Small intestine (tissue), 7 donors: ENCODE measurements at regions not wholly inside any gene's neighbourhood (a gene's known extent, or its start where the extent isn't known, plus 50 kb on each side); places are given as distances from the start of the nearest gene placed in this dataset.

ENCODE experiments used
- DNase-seq, 2 donors: peaks; one replicate each; pipeline versions ENCODE4 v3.0.0 to v3.0.0-alpha.2; 2013
- FAIRE-seq: peaks from 2 replicates; lab custom pipeline; 2012; peaks lifted over from hg19 to GRCh38; lab: Jason Lieb, UNC
- H3K27ac ChIP-seq, 3 donors: one replicate each; pipeline ENCODE4 v1.5.1; 2013; ENCODE audit warnings: low read length in 2 of 3, mild to moderate bottlenecking in 2 of 3, control low read depth in 1 of 3, inconsistent platforms in 1 of 3, low read depth in 1 of 3, moderate library complexity in 1 of 3
- H3K27me3 ChIP-seq, 3 donors: one replicate each; pipeline ENCODE4 v1.6.1; 2013; ENCODE audit warnings: low read length in 3 of 3, inconsistent platforms in 1 of 3; ENCODE audit not compliant: control insufficient read depth in 3 of 3, insufficient read depth in 3 of 3
- H3K36me3 ChIP-seq, 3 donors: one replicate each; pipeline ENCODE4 v1.6.1; 2013; ENCODE audit warnings: low read length in 3 of 3, inconsistent platforms in 1 of 3, low read depth in 1 of 3, mild to moderate bottlenecking in 1 of 3, moderate library complexity in 1 of 3; ENCODE audit not compliant: control insufficient read depth in 3 of 3, insufficient read depth in 2 of 3
- H3K4me1 ChIP-seq, 3 donors: one replicate each; pipeline ENCODE4 v1.6.1; 2013; ENCODE audit warnings: low read length in 2 of 3, inconsistent platforms in 1 of 3, low read depth in 1 of 3, mild to moderate bottlenecking in 1 of 3, moderate library complexity in 1 of 3; ENCODE audit not compliant: control insufficient read depth in 3 of 3, insufficient read depth in 2 of 3
- H3K4me3 ChIP-seq, 3 donors: one replicate each; pipeline ENCODE4 v1.5.1; 2013; ENCODE audit warnings: low read length in 3 of 3, control low read depth in 1 of 3, inconsistent platforms in 1 of 3, low read depth in 1 of 3, mild to moderate bottlenecking in 1 of 3, moderate library complexity in 1 of 3
- H3K9me3 ChIP-seq, 2 donors: one replicate each; pipeline ENCODE4 v1.6.1; 2013; ENCODE audit warnings: low read depth in 1 of 2, low read length in 1 of 2; ENCODE audit not compliant: control insufficient read depth in 2 of 2, insufficient read depth in 1 of 2
- WGBS, 3 donors: extraction: QIAGEN DNeasy Blood & Tissue Kit; methylation state at CpG; one replicate each; pipeline ENCODE4 v1.1.7; 2013; 5-methylcytosine and 5-hydroxymethylcytosine counted together
- donor health status: healthy with polysubstance abuse.
- donor health status: control.
- donor health status: control.
- donor health status: Bipolar disorder and iron deficiency.
- donor health status: healthy.

GRCh38 chr10:128517167-128517566, 390.9 kb upstream of the MKI67 start:
- H3K27me3 ChIP-seq: peaks cover 0 to 2% (median 0%) of the 10 kb centered on the region in 3 donors
- no peak overlapping the region for H3K27ac ChIP-seq
- no peak overlapping the region for H3K4me3 ChIP-seq
- H3K4me1 ChIP-seq: no peaks in the 10 kb centered on the region
- DNase-seq: no peak
- WGBS, 3 donors: 82 to 85% (median 82%) methylated on average over 11 of the region's 11 CpGs
- H3K9me3 ChIP-seq: no peaks in the 10 kb centered on the region
- no peak for FAIRE-seq
- H3K36me3 ChIP-seq: no peaks in the 10 kb centered on the region

DNA sequence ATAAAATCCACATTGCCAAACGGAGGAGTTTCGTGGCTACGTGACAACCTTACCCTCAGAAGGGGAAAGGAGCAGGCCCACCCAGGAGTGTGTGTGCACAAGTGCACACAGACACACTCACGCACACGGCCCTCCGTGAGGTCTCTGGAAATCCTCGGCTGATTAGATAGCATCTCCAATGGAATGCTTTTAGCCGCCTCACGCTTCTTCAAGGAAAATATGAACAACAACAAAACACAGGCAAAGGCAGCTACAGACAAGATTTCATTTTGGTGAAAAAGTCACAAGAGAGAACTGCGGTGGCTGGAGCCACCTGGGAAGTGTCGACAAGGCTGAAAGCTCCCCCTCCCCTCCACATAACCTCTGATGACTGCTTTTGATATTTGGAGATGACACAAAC, 391.8 kb upstream of the MKI67 start:
- WGBS, 3 donors: 76 to 79% (median 77%) methylated on average over 11 of the region's 11 CpGs
- FAIRE-seq: no peak
- DNase-seq: no peak

DNA sequence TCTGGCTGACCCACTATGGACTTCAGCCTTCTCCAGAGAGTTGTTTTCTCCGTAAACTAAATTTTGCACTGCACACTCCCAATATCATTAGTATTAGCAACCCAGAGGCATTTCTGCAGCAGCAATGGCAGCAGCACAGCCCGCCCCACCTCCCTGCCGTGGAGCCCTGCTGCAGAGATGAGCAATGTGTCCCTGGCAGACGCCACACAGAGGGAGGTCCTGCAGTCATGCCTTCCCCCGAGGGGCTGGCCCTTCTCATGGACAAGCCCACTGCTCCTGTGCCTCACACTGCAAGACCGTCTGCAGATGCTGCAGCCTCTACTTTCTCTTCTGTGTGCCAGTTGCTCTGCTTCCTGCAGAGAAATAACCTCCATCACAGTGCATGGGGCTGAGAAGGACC, 393.4 kb upstream of the MKI67 start:
- H3K27ac ChIP-seq: no peak overlapping the region
- no peaks in the 10 kb centered on the region for H3K4me1 ChIP-seq
- peaks cover 0 to 2% (median 0%) of the 10 kb centered on the region in 3 donors for H3K27me3 ChIP-seq
- H3K36me3 ChIP-seq: no peaks in the 10 kb centered on the region
- no peak for FAIRE-seq
- H3K4me3 ChIP-seq: no peak overlapping the region
- no peak for DNase-seq
- H3K9me3 ChIP-seq: no peaks in the 10 kb centered on the region
- WGBS, 3 donors: 52 to 67% (median 56%) methylated on average over 6 of the region's 6 CpGs

More for the DNA sequence above, 391.8 kb upstream of the MKI67 start:
- H3K36me3 ChIP-seq: no peaks in the 10 kb centered on the region
- no peak overlapping the region for H3K27ac ChIP-seq
- H3K4me1 ChIP-seq: no peaks in the 10 kb centered on the region
- no peaks in the 10 kb centered on the region for H3K9me3 ChIP-seq
- peaks cover 0 to 2% (median 0%) of the 10 kb centered on the region in 3 donors for H3K27me3 ChIP-seq
- no peak overlapping the region for H3K4me3 ChIP-seq

DNA sequence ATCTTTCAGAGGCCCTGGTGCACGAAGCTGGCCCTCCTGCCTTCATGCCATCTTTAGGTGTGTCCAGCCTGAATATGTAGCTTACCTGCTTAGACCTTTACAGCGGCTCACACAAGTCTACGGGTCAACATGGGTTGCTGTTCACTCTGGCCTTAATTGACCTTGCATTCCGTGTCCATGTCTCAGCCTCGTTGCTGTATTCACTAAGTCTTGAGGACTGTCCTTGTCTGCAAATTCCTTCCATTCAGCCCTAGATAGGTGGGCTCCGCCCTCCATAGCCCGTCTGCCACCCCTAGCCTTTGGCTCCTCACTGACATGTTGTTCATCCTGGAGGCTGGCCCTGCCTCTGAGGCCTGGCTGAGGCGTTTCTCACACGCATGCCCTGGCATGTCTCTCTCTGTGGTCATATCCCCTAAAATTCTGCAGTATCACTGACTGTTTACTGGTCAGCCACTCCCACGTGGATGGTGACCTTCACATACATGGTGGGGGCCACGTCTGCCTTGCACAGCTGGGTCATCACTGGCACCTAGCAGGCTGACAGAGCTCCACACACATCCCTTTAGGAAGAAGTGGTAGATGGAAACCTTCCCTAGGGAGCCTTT, 394.1 kb upstream of the MKI67 start:
- DNase-seq (no peak), FAIRE-seq (no peak)
- 70 to 85% (median 74%) methylated on average over 11 of the region's 11 CpGs for WGBS, 3 donors

DNA sequence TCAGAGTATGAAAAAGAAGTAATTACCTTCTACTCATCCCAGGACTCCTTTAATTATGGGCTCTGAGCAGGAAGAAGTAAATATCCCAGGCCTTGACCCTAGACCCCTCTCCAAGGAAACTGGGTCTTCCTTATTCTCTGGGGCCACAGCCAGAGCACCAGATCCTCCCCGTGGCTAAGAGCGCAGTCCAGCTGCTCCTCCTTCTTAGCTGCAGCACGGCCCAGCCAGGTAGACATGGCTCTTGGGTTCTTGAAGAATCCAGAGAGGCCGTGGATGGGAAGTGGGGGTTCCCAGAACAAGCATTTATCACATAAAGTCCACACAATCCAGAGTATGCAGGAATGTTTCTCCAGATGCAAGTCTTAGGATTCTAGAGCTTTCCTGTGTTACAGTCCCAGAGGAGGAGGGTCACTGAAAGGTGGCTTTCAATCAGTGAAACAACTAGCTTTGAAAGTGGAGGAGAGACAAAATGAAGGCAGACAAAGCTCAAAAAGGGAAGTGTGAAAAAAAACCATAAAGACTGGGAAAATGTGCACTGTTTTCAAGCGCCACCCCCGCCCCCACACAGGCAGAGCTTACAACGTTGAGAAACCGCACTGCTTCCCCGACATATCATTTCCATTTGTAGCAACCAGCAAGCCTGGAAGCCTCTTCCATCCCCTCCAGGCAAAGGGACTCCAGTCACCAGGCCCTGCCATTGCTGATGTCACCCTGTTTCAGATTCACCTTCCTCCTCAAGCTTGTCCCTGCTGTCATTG, 396.5 kb upstream of the MKI67 start:
- FAIRE-seq (no peak), DNase-seq (no peak)
- no peaks in the 10 kb centered on the region for H3K4me1 ChIP-seq
- H3K9me3 ChIP-seq: no peaks in the 10 kb centered on the region
- WGBS, 3 donors: 73 to 79% (median 74%) methylated on average over 9 of the region's 9 CpGs
- no peak overlapping the region for H3K4me3 ChIP-seq
- no peak overlapping the region for H3K27ac ChIP-seq
- H3K36me3 ChIP-seq: no peaks in the 10 kb centered on the region
- peaks cover 0 to 2% (median 0%) of the 10 kb centered on the region in 3 donors for H3K27me3 ChIP-seq

More for the DNA sequence above, 394.1 kb upstream of the MKI67 start:
- H3K9me3 ChIP-seq: no peaks in the 10 kb centered on the region
- peaks cover 0 to 2% (median 0%) of the 10 kb centered on the region in 3 donors for H3K27me3 ChIP-seq
- H3K27ac ChIP-seq: no peak overlapping the region
- H3K4me1 ChIP-seq: no peaks in the 10 kb centered on the region
- no peak overlapping the region for H3K4me3 ChIP-seq
- H3K36me3 ChIP-seq: no peaks in the 10 kb centered on the region

DNA sequence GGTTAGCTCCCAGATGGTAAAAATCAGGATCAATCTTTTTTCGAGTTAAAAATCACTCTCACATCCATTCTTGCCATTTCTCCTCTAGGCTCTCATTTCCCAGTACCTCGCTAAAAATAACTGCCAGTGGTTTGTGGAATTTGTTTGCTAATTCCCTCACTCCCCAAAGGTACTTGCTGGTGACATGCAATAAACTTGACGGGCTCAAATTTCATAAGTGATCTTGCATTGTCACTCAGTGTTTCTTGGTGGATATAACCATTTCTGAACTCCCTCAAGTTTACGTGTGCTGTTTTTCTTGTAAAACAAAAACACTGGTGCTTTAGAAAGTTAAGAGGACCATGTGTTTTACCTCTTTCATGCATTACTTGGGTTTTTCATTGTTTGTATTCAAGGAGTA, 399.2 kb upstream of the MKI67 start:
- DNase-seq: no peak
- Histone ChIP-seq H3K27me3 (no peaks in the 10 kb centered on the region), H3K4me1 (no peaks in the 10 kb centered on the region), H3K4me3 (no peak overlapping the region), H3K27ac (no peak overlapping the region), H3K36me3 (no peaks in the 10 kb centered on the region), H3K9me3 (no peaks in the 10 kb centered on the region)
- 54 to 63% (median 56%) methylated on average over 4 of the region's 4 CpGs for WGBS, 3 donors
- no peak for FAIRE-seq

DNA sequence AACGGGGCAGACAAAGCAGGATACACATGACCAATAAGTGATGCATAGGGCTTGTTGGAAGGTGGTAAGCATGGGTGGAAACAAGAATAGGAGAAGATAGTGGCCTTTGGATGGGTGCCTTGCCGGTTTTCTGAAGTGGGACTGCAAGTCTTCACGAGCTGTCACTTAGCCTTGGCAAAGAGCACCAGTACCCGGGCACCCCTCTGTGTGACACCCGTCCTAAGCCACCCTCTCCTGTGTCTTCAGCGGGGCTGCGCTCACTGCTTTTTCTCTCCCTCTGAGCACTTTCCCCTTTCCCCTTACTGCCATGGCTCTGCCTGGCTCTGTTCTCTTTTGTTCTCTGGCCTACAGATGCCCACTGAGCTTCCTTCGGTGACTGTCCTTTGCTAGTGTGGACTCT, 399.7 kb upstream of the MKI67 start:
- H3K4me1 ChIP-seq: no peaks in the 10 kb centered on the region
- WGBS, 3 donors: 80 to 86% (median 85%) methylated on average over 8 of the region's 8 CpGs
- no peak for DNase-seq

DNA sequence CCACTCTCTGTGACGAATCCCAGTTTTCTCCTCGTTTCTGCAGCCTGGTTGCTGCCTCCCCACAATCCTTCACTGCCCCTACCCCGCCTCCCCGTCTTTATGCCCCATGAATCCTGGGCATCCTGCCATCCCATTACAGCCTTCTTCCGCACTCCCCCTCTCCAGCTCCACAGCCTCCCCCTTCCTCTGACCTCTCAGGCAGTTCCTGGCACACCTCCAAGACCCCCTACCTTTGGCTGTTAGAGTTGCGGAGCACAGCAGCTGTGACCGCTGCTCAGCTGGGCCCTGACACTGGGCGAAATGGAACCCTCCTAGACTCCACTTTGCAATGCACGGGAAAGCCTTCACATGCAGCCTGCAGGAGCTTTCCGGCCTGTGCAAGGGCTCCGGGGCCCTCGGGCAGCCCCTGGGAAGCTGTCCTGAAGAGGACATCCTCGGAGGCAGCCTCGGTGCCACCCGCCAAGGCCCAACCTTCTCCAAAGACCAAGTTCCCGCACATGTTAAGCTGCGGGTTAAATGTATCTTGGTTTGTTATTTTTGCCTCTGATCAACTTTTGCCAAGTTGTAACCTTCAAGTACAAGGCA, 400.7 kb upstream of the MKI67 start:
- H3K9me3 ChIP-seq: no peaks in the 10 kb centered on the region
- H3K4me3 ChIP-seq: no peak overlapping the region
- H3K27ac ChIP-seq: no peak overlapping the region
- WGBS, 3 donors: 59 to 66% (median 63%) methylated on average over 17 of the region's 17 CpGs
- no peaks in the 10 kb centered on the region for H3K27me3 ChIP-seq
- H3K36me3 ChIP-seq: no peaks in the 10 kb centered on the region
- H3K4me1 ChIP-seq: no peaks in the 10 kb centered on the region
- DNase-seq (peak in 1 of 2 donors; percentile 12), FAIRE-seq (no peak)

More for the DNA sequence above, 399.7 kb upstream of the MKI67 start:
- no peak overlapping the region for H3K4me3 ChIP-seq
- no peak for FAIRE-seq
- H3K36me3 ChIP-seq: no peaks in the 10 kb centered on the region
- no peak overlapping the region for H3K27ac ChIP-seq
- H3K27me3 ChIP-seq: no peaks in the 10 kb centered on the region
- H3K9me3 ChIP-seq: no peaks in the 10 kb centered on the region
